Fibroblast of the aortic adventitia (primary cell): ENCODE measurements at regions not wholly inside any gene's neighbourhood (a gene's known extent, or its start where the extent isn't known, plus 50 kb on each side); places are given as distances from the start of the nearest gene placed in this dataset.

Source experiments
- DNase-seq: peaks from one replicate; pipeline ENCODE4 v3.0.0-alpha.2; 2010; ENCODE audit warnings: low read depth
- H3K4me3 ChIP-seq: 2 replicates; pipeline ENCODE4 v1.5.1; 2011; ENCODE audit warnings: low read depth, mild to moderate bottlenecking, control low read depth, low read length, moderate library complexity
- CTCF ChIP-seq: IDR thresholded peaks from 2 replicates; pipeline ENCODE4 v1.5.1; 2011; ENCODE audit warnings: mild to moderate bottlenecking, low read length, control low read depth, inconsistent platforms; ENCODE audit not compliant: insufficient read depth

- H3K4me3 ChIP-seq = no peak overlapping the region
- TF ChIP-seq CTCF = no peak
These were observed 84.9 kb upstream of the SDK2 start for GRCh38 chr17:73729101-73729500.

GRCh38 chr17:73731733-73732132 lies 87.5 kb upstream of the SDK2 start:
- no peak for TF ChIP-seq CTCF
- no peak overlapping the region for H3K4me3 ChIP-seq
- no peak for DNase-seq

More at GRCh38 chr17:73729101-73729500, 84.9 kb upstream of the SDK2 start:
- DNase-seq = no peak

- no peak overlapping the region for H3K4me3 ChIP-seq
- no peak for DNase-seq
- no peak for TF ChIP-seq CTCF
These were observed 89.3 kb upstream of the SDK2 start for GRCh38 chr17:73733517-73733916.

- TF ChIP-seq CTCF = no peak
- DNase-seq = no peak
These were observed 91.0 kb upstream of the SDK2 start for GRCh38 chr17:73735245-73735644.

GRCh38 chr17:73738751-73739575 lies 94.7 kb upstream of the SDK2 start:
- no peak for TF ChIP-seq CTCF

More at GRCh38 chr17:73735245-73735644, 91.0 kb upstream of the SDK2 start:
- H3K4me3 ChIP-seq = no peak overlapping the region

GRCh38 chr17:73740370-73740769 lies 96.1 kb upstream of the SDK2 start:
- TF ChIP-seq CTCF = no peak
- H3K4me3 ChIP-seq = no peak overlapping the region
- DNase-seq = no peak

More at GRCh38 chr17:73738751-73739575, 94.7 kb upstream of the SDK2 start:
- no peak overlapping the region for H3K4me3 ChIP-seq
- no peak for DNase-seq
